T-helper 1 cell treated with Interleukin-12 subunit alpha and Interleukin-12 subunit beta and Interleukin-4 antibody, amounts not matched to agents 30 μg/mL and 1 μg/mL, for 36 hours (primary cell): ENCODE measurements at regions not wholly inside any gene's neighbourhood (a gene's known extent, or its start where the extent isn't known, plus 50 kb on each side); places are given as distances from the start of the nearest gene placed in this dataset.

Experiments
- H3K27ac Mint-ChIP-seq: one replicate; pipeline ENCODE4 v1.8.0; 2021; ENCODE audit warnings: mild to moderate bottlenecking, mixed read lengths
- H3K27me3 Mint-ChIP-seq: one replicate; pipeline ENCODE4 v1.8.0; 2021; ENCODE audit warnings: low read depth, mixed read lengths
- H3K36me3 Mint-ChIP-seq: one replicate; pipeline ENCODE4 v1.8.0; 2021; ENCODE audit warnings: low read depth, mixed read lengths
- H3K4me1 Mint-ChIP-seq: one replicate; pipeline ENCODE4 v1.8.0; 2021; ENCODE audit warnings: low read depth, mixed read lengths
- H3K4me3 Mint-ChIP-seq: one replicate; pipeline ENCODE4 v1.8.0; 2021; ENCODE audit warnings: mild to moderate bottlenecking, moderate library complexity, mixed read lengths
- H3K9me3 Mint-ChIP-seq: one replicate; pipeline ENCODE4 v1.8.0; 2021; ENCODE audit warnings: mixed read lengths

GRCh38 chr6:165944002-165944466 lies 223.6 kb downstream of the TBXT start:
- Mint-ChIP-seq H3K9me3 (no peaks in the 10 kb centered on the region), H3K4me1 (no peaks in the 10 kb centered on the region), H3K36me3 (no peaks in the 10 kb centered on the region), H3K27me3 (no peaks in the 10 kb centered on the region), H3K27ac (no peak overlapping the region), H3K4me3 (no peak overlapping the region)

GRCh38 chr6:165941786-165942185 lies 225.9 kb downstream of the TBXT start:
- Mint-ChIP-seq H3K36me3 (no peaks in the 10 kb centered on the region), H3K27ac (no peak overlapping the region)

GRCh38 chr6:165941249-165941775 lies 226.3 kb downstream of the TBXT start:
- no peaks in the 10 kb centered on the region for H3K27me3 Mint-ChIP-seq
- no peaks in the 10 kb centered on the region for H3K36me3 Mint-ChIP-seq
- no peaks in the 10 kb centered on the region for H3K9me3 Mint-ChIP-seq
- H3K4me1 Mint-ChIP-seq: no peaks in the 10 kb centered on the region
- H3K4me3 Mint-ChIP-seq: no peak overlapping the region
- H3K27ac Mint-ChIP-seq: no peak overlapping the region

More at GRCh38 chr6:165941786-165942185, 225.9 kb downstream of the TBXT start:
- Mint-ChIP-seq H3K27me3 (no peaks in the 10 kb centered on the region), H3K4me1 (no peaks in the 10 kb centered on the region), H3K9me3 (no peaks in the 10 kb centered on the region), H3K4me3 (no peak overlapping the region)

- Mint-ChIP-seq H3K36me3 (no peaks in the 10 kb centered on the region), H3K27ac (no peak overlapping the region), H3K9me3 (no peaks in the 10 kb centered on the region), H3K4me3 (no peak overlapping the region), H3K4me1 (no peaks in the 10 kb centered on the region), H3K27me3 (no peaks in the 10 kb centered on the region)
Observed at GRCh38 chr6:165940366-165940765, 227.3 kb downstream of the TBXT start.

- Mint-ChIP-seq H3K4me3 (no peak overlapping the region), H3K4me1 (no peaks in the 10 kb centered on the region), H3K36me3 (no peaks in the 10 kb centered on the region), H3K9me3 (no peaks in the 10 kb centered on the region), H3K27ac (no peak overlapping the region), H3K27me3 (no peaks in the 10 kb centered on the region)
Observed at GRCh38 chr6:165939601-165940290, 227.9 kb downstream of the TBXT start.

- no peak overlapping the region for H3K27ac Mint-ChIP-seq
- no peaks in the 10 kb centered on the region for H3K36me3 Mint-ChIP-seq
- H3K4me1 Mint-ChIP-seq: no peaks in the 10 kb centered on the region
- H3K9me3 Mint-ChIP-seq: no peaks in the 10 kb centered on the region
- H3K4me3 Mint-ChIP-seq: no peak overlapping the region
- no peaks in the 10 kb centered on the region for H3K27me3 Mint-ChIP-seq
Observed at GRCh38 chr6:165939047-165939446, 228.6 kb downstream of the TBXT start.

- Mint-ChIP-seq H3K4me1 (no peaks in the 10 kb centered on the region), H3K4me3 (no peak overlapping the region), H3K9me3 (no peaks in the 10 kb centered on the region), H3K36me3 (no peaks in the 10 kb centered on the region), H3K27me3 (no peaks in the 10 kb centered on the region), H3K27ac (no peak overlapping the region)
Observed at GRCh38 chr6:165937564-165938358, 229.9 kb downstream of the TBXT start.

- Mint-ChIP-seq H3K36me3 (no peaks in the 10 kb centered on the region), H3K27ac (no peak overlapping the region), H3K4me1 (no peaks in the 10 kb centered on the region), H3K4me3 (no peak overlapping the region), H3K27me3 (no peaks in the 10 kb centered on the region), H3K9me3 (no peaks in the 10 kb centered on the region)
Observed at GRCh38 chr6:165936660-165937059, 231.0 kb downstream of the TBXT start.

- no peaks in the 10 kb centered on the region for H3K4me1 Mint-ChIP-seq
- H3K36me3 Mint-ChIP-seq: no peaks in the 10 kb centered on the region
- no peaks in the 10 kb centered on the region for H3K9me3 Mint-ChIP-seq
- no peak overlapping the region for H3K27ac Mint-ChIP-seq
- H3K27me3 Mint-ChIP-seq: no peaks in the 10 kb centered on the region
- no peak overlapping the region for H3K4me3 Mint-ChIP-seq
Observed at GRCh38 chr6:165936096-165936495, 231.6 kb downstream of the TBXT start.

GRCh38 chr6:165931675-165932074 lies 236.0 kb downstream of the TBXT start:
- Mint-ChIP-seq H3K4me1 (no peaks in the 10 kb centered on the region), H3K36me3 (no peaks in the 10 kb centered on the region)

GRCh38 chr6:165930668-165931214 lies 236.9 kb downstream of the TBXT start:
- Mint-ChIP-seq H3K27ac (no peak overlapping the region), H3K36me3 (no peaks in the 10 kb centered on the region), H3K4me1 (no peaks in the 10 kb centered on the region), H3K9me3 (no peaks in the 10 kb centered on the region), H3K27me3 (no peaks in the 10 kb centered on the region), H3K4me3 (no peak overlapping the region)

More at GRCh38 chr6:165931675-165932074, 236.0 kb downstream of the TBXT start:
- no peaks in the 10 kb centered on the region for H3K27me3 Mint-ChIP-seq
- no peak overlapping the region for H3K27ac Mint-ChIP-seq
- H3K4me3 Mint-ChIP-seq: no peak overlapping the region
- H3K9me3 Mint-ChIP-seq: no peaks in the 10 kb centered on the region

- no peak overlapping the region for H3K4me3 Mint-ChIP-seq
- H3K9me3 Mint-ChIP-seq: no peaks in the 10 kb centered on the region
- no peaks in the 10 kb centered on the region for H3K4me1 Mint-ChIP-seq
- no peak overlapping the region for H3K27ac Mint-ChIP-seq
- no peaks in the 10 kb centered on the region for H3K36me3 Mint-ChIP-seq
- H3K27me3 Mint-ChIP-seq: no peaks in the 10 kb centered on the region
Observed at GRCh38 chr6:165929607-165930006, 238.0 kb downstream of the TBXT start.

GRCh38 chr6:165926378-165926777 lies 241.3 kb downstream of the TBXT start:
- Mint-ChIP-seq H3K27ac (no peak overlapping the region), H3K27me3 (no peaks in the 10 kb centered on the region), H3K4me1 (no peaks in the 10 kb centered on the region), H3K4me3 (no peak overlapping the region), H3K9me3 (no peaks in the 10 kb centered on the region), H3K36me3 (no peaks in the 10 kb centered on the region)

GRCh38 chr6:165925474-165926156 lies 242.0 kb downstream of the TBXT start:
- Mint-ChIP-seq H3K36me3 (no peaks in the 10 kb centered on the region), H3K27ac (no peak overlapping the region)

More at GRCh38 chr6:165925474-165926156, 242.0 kb downstream of the TBXT start:
- Mint-ChIP-seq H3K27me3 (no peaks in the 10 kb centered on the region), H3K9me3 (no peaks in the 10 kb centered on the region), H3K4me1 (no peaks in the 10 kb centered on the region), H3K4me3 (no peak overlapping the region)
